Lower leg skin (tissue), 3 donors: ENCODE measurements at regions not wholly inside any gene's neighbourhood (a gene's known extent, or its start where the extent isn't known, plus 50 kb on each side); places are given as distances from the start of the nearest gene placed in this dataset.

Experiments
- CTCF ChIP-seq, 3 donors: fragments of 450-650 bp; IDR thresholded peaks; one replicate each; pipeline ENCODE4 v1.5.1; 2016; ENCODE audit warnings: antibody characterized with exemption in 3 of 3, mild to moderate bottlenecking in 3 of 3, moderate library complexity in 2 of 3
- POLR2A ChIP-seq, 2 donors: fragments of 450-650 bp; IDR thresholded peaks; one replicate each; pipeline ENCODE4 v1.6.1; 2016 to 2017; ENCODE audit warnings: antibody characterized with exemption in 2 of 2, mild to moderate bottlenecking in 1 of 2, moderate library complexity in 1 of 2

- TF ChIP-seq POLR2A (IDR thresholded peaks at IDR 0.05) (no peak), CTCF (IDR thresholded peaks at IDR 0.05) (no peak)
Observed at GRCh38 chr5:166330036-166330435, 1961.4 kb upstream of the WWC1 start.
